ENCODE measurements at regions not wholly inside any gene's neighbourhood (a gene's known extent, or its start where the extent isn't known, plus 50 kb on each side); places are given as distances from the start of the nearest gene placed in this dataset.
A peak's percentile ranks its signal among the peaks of the same experiment; 100 is the strongest.

GRCh38 chr1:193666485-193667083 is 480.2 kb upstream of the B3GALT2 start (continued):
- TF ChIP-seq REST (IDR thresholded peaks at IDR 0.05) (no peak), RCOR1 (IDR thresholded peaks at IDR 0.05; ENCODE audit: low read depth, low read length) (no peak), PBX3 (IDR thresholded peaks at IDR 0.05) (no peak), NR3C1 (IDR thresholded peaks at IDR 0.05) (no peak)

- FAIRE-seq: no peak
Measured at GRCh38 chr1:193663965-193664364, 477.6 kb upstream of the B3GALT2 start.

DNA sequence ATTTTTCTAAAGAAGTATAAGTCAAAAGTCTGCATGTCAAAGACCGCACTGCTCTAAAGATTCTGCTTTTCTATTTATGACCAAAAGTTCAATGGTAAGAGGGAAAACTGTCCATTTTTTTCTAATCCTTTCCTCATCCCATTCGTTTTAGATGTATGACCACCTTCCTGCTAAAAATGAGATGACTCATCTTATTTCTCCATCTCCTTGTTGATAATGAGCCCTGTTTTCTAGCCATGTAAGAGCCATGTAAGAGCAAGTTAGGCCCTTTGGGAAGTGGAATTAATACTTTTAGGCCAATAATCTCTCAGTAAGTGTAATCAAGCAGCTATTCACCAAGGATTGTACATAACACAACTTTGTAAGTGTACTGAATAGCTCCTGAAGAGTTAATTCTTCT is 475.6 kb upstream of the B3GALT2 start:
- ChIA-PET POLR2A (no interaction called here), CTCF (no interaction called here)
- H3K27ac ChIP-seq: no peak overlapping the region
- FAIRE-seq (no peak), ATAC-seq (no peak), DNase-seq (ENCODE audit: low read depth in 1 of 2, low spot score in 1 of 2) (no peak)
- no peaks in the 10 kb centered on the region for H3K4me1 ChIP-seq
- no peaks in the 10 kb centered on the region for H3K9me3 ChIP-seq
- no peak overlapping the region for H3K4me2 ChIP-seq
- TF ChIP-seq POLR2AphosphoS2 (conservative IDR thresholded peaks at IDR 0.05; ENCODE audit: low read length) (no peak), MAFK (IDR thresholded peaks at IDR 0.05; ENCODE audit: partially characterized antibody) (peak; percentile 62), FOSL2 (IDR thresholded peaks at IDR 0.05) (no peak), FOSL2 (CRISPR knock-in tag; IDR thresholded peaks at IDR 0.05) (peak; percentile 37; the same call in 1 of the 2 replicates), RNF2 (IDR thresholded peaks at IDR 0.05; ENCODE audit: borderline replicate concordance, low read depth) (no peak)
- H3K4me3 ChIP-seq: no peak overlapping the region
- WGBS (ENCODE audit: missing lambda C conversion rate): 66% methylated on average over 2 of the region's 2 CpGs

More at GRCh38 chr1:193663965-193664364, 477.6 kb upstream of the B3GALT2 start:
- no peak overlapping the region for H3K4me3 ChIP-seq
- POLR2A ChIA-PET: no interaction called here
- no peak for DNase-seq (ENCODE audit: low read depth in 1 of 2, low spot score in 1 of 2)
- H3K4me2 ChIP-seq: no peak overlapping the region
- H3K4me1 ChIP-seq: no peaks in the 10 kb centered on the region
- no peak for TF ChIP-seq HOXB5 (CRISPR knock-in tag; IDR thresholded peaks at IDR 0.05)
- TF ChIP-seq MAX (IDR thresholded peaks at IDR 0.05): no peak
- no peak for TF ChIP-seq SREBF2 (IDR thresholded peaks at IDR 0.05)
- no peak for TF ChIP-seq TFCP2L1 (CRISPR knock-in tag; IDR thresholded peaks at IDR 0.05)
- TF ChIP-seq CBX2 (IDR thresholded peaks at IDR 0.05; ENCODE audit: borderline replicate concordance, low read depth): no peak
- TF ChIP-seq ATOH8 (CRISPR knock-in tag; IDR thresholded peaks at IDR 0.05; ENCODE audit: low read depth): no peak
- no peak for TF ChIP-seq RARB (CRISPR knock-in tag; IDR thresholded peaks at IDR 0.05)
- no peak for TF ChIP-seq NPAS2 (CRISPR knock-in tag; IDR thresholded peaks at IDR 0.05; ENCODE audit: borderline replicate concordance)
- no peak for TF ChIP-seq FOXS1 (CRISPR knock-in tag; IDR thresholded peaks at IDR 0.05)
- TF ChIP-seq JUN (IDR thresholded peaks at IDR 0.05): no peak
- TF ChIP-seq PBX3 (IDR thresholded peaks at IDR 0.05): no peak
- no peak for TF ChIP-seq HOXB13 (CRISPR knock-in tag; IDR thresholded peaks at IDR 0.05; ENCODE audit: low read depth)
- no peak for TF ChIP-seq HDAC2 (IDR thresholded peaks at IDR 0.05)
- no peak for TF ChIP-seq SMC3 (IDR thresholded peaks at IDR 0.05)
- no peak for TF ChIP-seq RAD21 (conservative IDR thresholded peaks at IDR 0.05 in 1 of 2, IDR thresholded peaks at IDR 0.05 in 1 of 2)
- TF ChIP-seq KDM5A (IDR thresholded peaks at IDR 0.05): no peak
- TF ChIP-seq GATA3 (IDR thresholded peaks at IDR 0.05; ENCODE audit: borderline replicate concordance): no peak
- ATAC-seq: no peak
- CTCF ChIA-PET: no interaction called here
- no peaks in the 10 kb centered on the region for H3K9me3 ChIP-seq
- no peak overlapping the region for H3K27ac ChIP-seq

All from A549 (cell line).